ENCODE measurements at regions not wholly inside any gene's neighbourhood (a gene's known extent, or its start where the extent isn't known, plus 50 kb on each side); places are given as distances from the start of the nearest gene placed in this dataset.

GRCh38 chr14:97995038-97995437 is 1197.9 kb downstream of the VRK1 start:
- TF ChIP-seq CTCF (conservative IDR thresholded peaks at IDR 0.05; ENCODE audit: low read depth, low read length): no peak
- TF ChIP-seq RAD21 (IDR thresholded peaks at IDR 0.05; ENCODE audit: low read length): no peak
- TF ChIP-seq POLR2A (IDR thresholded peaks at IDR 0.05; ENCODE audit: low read depth, low read length): no peak
- TF ChIP-seq RCOR1 (IDR thresholded peaks at IDR 0.05; ENCODE audit: insufficient replicate concordance, low read length): no peak
- TF ChIP-seq SMC3 (IDR thresholded peaks at IDR 0.05; ENCODE audit: low read depth, low read length): no peak
- no peak for TF ChIP-seq FOS (IDR thresholded peaks at IDR 0.05; ENCODE audit: low read depth, low read length)
- TF ChIP-seq, protein P1, sequence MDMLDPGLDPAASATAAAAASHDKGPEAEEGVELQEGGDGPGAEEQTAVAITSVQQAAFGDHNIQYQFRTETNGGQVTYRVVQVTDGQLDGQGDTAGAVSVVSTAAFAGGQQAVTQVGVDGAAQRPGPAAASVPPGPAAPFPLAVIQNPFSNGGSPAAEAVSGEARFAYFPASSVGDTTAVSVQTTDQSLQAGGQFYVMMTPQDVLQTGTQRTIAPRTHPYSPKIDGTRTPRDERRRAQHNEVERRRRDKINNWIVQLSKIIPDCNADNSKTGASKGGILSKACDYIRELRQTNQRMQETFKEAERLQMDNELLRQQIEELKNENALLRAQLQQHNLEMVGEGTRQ (IDR thresholded peaks at IDR 0.05; ENCODE audit: low read depth, low read length): no peak
- no peak for TF ChIP-seq BHLHE40 (IDR thresholded peaks at IDR 0.05; ENCODE audit: low read depth, low read length)

Data from IMR-90 (cell line).